Mucosa of descending colon (tissue), 3 donors: ENCODE measurements at regions not wholly inside any gene's neighbourhood (a gene's known extent, or its start where the extent isn't known, plus 50 kb on each side); places are given as distances from the start of the nearest gene placed in this dataset.

Experiments used
- ATAC-seq: fragments of 200-7000 bp; cut with Tn5 transposase; one replicate; pipeline ENCODE4 v1.9.1; 2020; ENCODE audit warnings: mild to moderate bottlenecking, moderate library complexity
- DNase-seq, 3 donors: peaks; one replicate each; pipeline ENCODE4 v3.0.0-alpha.2; 2020
- H3K36me3 ChIP-seq: fragments of 200-600 bp; one replicate; pipeline ENCODE4 v1.8.0; 2021; ENCODE audit warnings: low read depth, mild to moderate bottlenecking
- H3K4me1 ChIP-seq: fragments of 200-600 bp; one replicate; pipeline ENCODE4 v1.8.0; 2021; ENCODE audit warnings: low read depth, mild to moderate bottlenecking
- H3K4me3 ChIP-seq: fragments of 200-600 bp; one replicate; pipeline ENCODE4 v1.8.0; 2021; ENCODE audit warnings: mild to moderate bottlenecking
- H3K9me3 ChIP-seq: fragments of 200-600 bp; one replicate; pipeline ENCODE4 v1.8.0; 2021; ENCODE audit warnings: mild to moderate bottlenecking
- CTCF ChIP-seq: fragments of 200-600 bp; IDR thresholded peaks from one replicate; pipeline ENCODE4 v1.8.0; 2022; ENCODE audit warnings: antibody characterized with exemption, mild to moderate bottlenecking
- intact Hi-C, 2 donors: fragments of 100-400 bp; cut with DNase I in 1 of 2; cut with micrococcal nuclease in 1 of 2; formaldehyde crosslinking; loops; one replicate each; pipeline versions ENCODE4 v1.11.0 to v1.11.1; 2022; cut with DNase I, micrococcal nuclease
- donor health status: DM: no; HTN: no; CAD: no; lungs with moderate emphysema.
- donor health status: DM: no; HTN: no; CAD: no.
- donor health status: DM: no; HTN: yes; CAD: no.

- H3K36me3 ChIP-seq = no peaks in the 10 kb centered on the region
- intact Hi-C loops = no loop called here
- no peaks in the 10 kb centered on the region for H3K4me1 ChIP-seq
- no peaks in the 10 kb centered on the region for H3K9me3 ChIP-seq
- no peak for ATAC-seq
- no peak for DNase-seq
- no peak overlapping the region for H3K4me3 ChIP-seq
- no peak for TF ChIP-seq CTCF
Observed at GRCh38 chr19:33948651-33949335, 152.1 kb downstream of the KCTD15 start.

GRCh38 chr19:33950091-33950750, 153.6 kb downstream of the KCTD15 start:
- ATAC-seq = no peak
- TF ChIP-seq CTCF = no peak
- intact Hi-C loops = no loop called here
- H3K9me3 ChIP-seq = no peaks in the 10 kb centered on the region
- no peak overlapping the region for H3K4me3 ChIP-seq
- DNase-seq = no peak
- H3K4me1 ChIP-seq = no peaks in the 10 kb centered on the region
- no peaks in the 10 kb centered on the region for H3K36me3 ChIP-seq

- DNase-seq (no peak), ATAC-seq (no peak)
- Histone ChIP-seq H3K4me3 (no peak overlapping the region), H3K36me3 (no peaks in the 10 kb centered on the region), H3K9me3 (no peaks in the 10 kb centered on the region), H3K4me1 (no peaks in the 10 kb centered on the region)
- intact Hi-C loops = no loop called here
- no peak for TF ChIP-seq CTCF
Observed at GRCh38 chr19:33953023-33953422, 156.4 kb downstream of the KCTD15 start.

- intact Hi-C loops = no loop called here
- no peaks in the 10 kb centered on the region for H3K4me1 ChIP-seq
- DNase-seq (no peak), ATAC-seq (no peak)
- H3K36me3 ChIP-seq = no peaks in the 10 kb centered on the region
- H3K9me3 ChIP-seq = no peaks in the 10 kb centered on the region
- no peak overlapping the region for H3K4me3 ChIP-seq
- TF ChIP-seq CTCF = no peak
Observed at GRCh38 chr19:33953592-33953991, 156.9 kb downstream of the KCTD15 start.

- ATAC-seq (no peak), DNase-seq (no peak)
- Histone ChIP-seq H3K4me3 (no peak overlapping the region), H3K9me3 (no peaks in the 10 kb centered on the region), H3K4me1 (no peaks in the 10 kb centered on the region), H3K36me3 (no peaks in the 10 kb centered on the region)
- no peak for TF ChIP-seq CTCF
- intact Hi-C loops = no loop called here
Observed at GRCh38 chr19:33954686-33955085, 158.0 kb downstream of the KCTD15 start.
